ENCODE measurements at regions not wholly inside any gene's neighbourhood (a gene's known extent, or its start where the extent isn't known, plus 50 kb on each side); places are given as distances from the start of the nearest gene placed in this dataset.

GRCh38 chr15:94053626-94054025, 177.7 kb upstream of the MCTP2 start:
- FAIRE-seq, result no peak

GRCh38 chr15:94052711-94053110, 178.7 kb upstream of the MCTP2 start:
- FAIRE-seq, result no peak

GRCh38 chr15:94047566-94047965, 183.8 kb upstream of the MCTP2 start:
- FAIRE-seq, result no peak

- FAIRE-seq, result no peak
These were observed 189.0 kb upstream of the MCTP2 start for GRCh38 chr15:94042180-94042928.

GRCh38 chr15:94041746-94042145, 189.6 kb upstream of the MCTP2 start:
- FAIRE-seq, result no peak

GRCh38 chr15:94040541-94041248, 190.7 kb upstream of the MCTP2 start:
- FAIRE-seq, result peak; percentile 99

GRCh38 chr15:94036156-94036555, 195.2 kb upstream of the MCTP2 start:
- no peak for FAIRE-seq

GRCh38 chr15:94033683-94034020, 197.7 kb upstream of the MCTP2 start:
- no peak for FAIRE-seq

GRCh38 chr15:94033014-94033682, 198.2 kb upstream of the MCTP2 start:
- no peak for FAIRE-seq

- no peak for FAIRE-seq
These were observed 198.8 kb upstream of the MCTP2 start for GRCh38 chr15:94032571-94032970.

- FAIRE-seq, result peak; percentile 72
These were observed 200.3 kb upstream of the MCTP2 start for GRCh38 chr15:94031072-94031471.

- no peak for FAIRE-seq
These were observed 201.9 kb upstream of the MCTP2 start for GRCh38 chr15:94029495-94029894.

GRCh38 chr15:94028809-94029208, 202.6 kb upstream of the MCTP2 start:
- FAIRE-seq, result no peak

- no peak for FAIRE-seq
These were observed 203.2 kb upstream of the MCTP2 start for GRCh38 chr15:94028121-94028520.

- no peak for FAIRE-seq
These were observed 203.8 kb upstream of the MCTP2 start for GRCh38 chr15:94027581-94027980.

- no peak for FAIRE-seq
These were observed 204.7 kb upstream of the MCTP2 start for GRCh38 chr15:94026458-94027304.

GRCh38 chr15:94023531-94023930, 207.8 kb upstream of the MCTP2 start:
- no peak for FAIRE-seq

- no peak for FAIRE-seq
These were observed 209.6 kb upstream of the MCTP2 start for GRCh38 chr15:94021621-94022320.

GRCh38 chr15:94019062-94019461, 212.3 kb upstream of the MCTP2 start:
- FAIRE-seq, result no peak

GRCh38 chr15:94015324-94015723, 216.0 kb upstream of the MCTP2 start:
- no peak for FAIRE-seq

- no peak for FAIRE-seq
These were observed 223.0 kb upstream of the MCTP2 start for GRCh38 chr15:94008104-94009074.

All from endometrium (tissue), 2 donors.